ENCODE measurements at regions not wholly inside any gene's neighbourhood (a gene's known extent, or its start where the extent isn't known, plus 50 kb on each side); places are given as distances from the start of the nearest gene placed in this dataset.

DNA sequence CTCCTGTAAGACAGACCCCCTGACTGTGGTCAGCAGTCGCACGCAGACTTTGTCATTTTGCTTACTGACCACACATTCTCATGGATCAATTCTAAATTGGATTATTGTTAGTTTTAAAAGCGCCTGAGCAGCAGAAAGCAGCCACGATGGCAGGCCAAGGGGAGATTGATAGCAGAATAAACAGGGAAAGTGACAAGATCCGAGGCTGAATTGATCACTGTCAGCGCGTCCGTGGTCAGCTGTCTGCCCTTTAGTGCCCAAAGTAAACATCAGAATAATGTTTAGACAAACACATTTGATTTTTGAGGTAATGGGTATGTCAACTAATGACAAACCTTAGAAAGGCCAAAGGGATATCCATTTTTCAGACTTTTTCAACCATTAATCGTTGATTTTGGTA is 426.8 kb downstream of the SETD4 start:
- no peak for TF ChIP-seq POLR2A (IDR thresholded peaks at IDR 0.05)
- no peak for TF ChIP-seq CTCF (IDR thresholded peaks at IDR 0.05)

Measured in thyroid gland (tissue), 4 donors.